T-helper 17 cell (primary cell): ENCODE measurements at regions not wholly inside any gene's neighbourhood (a gene's known extent, or its start where the extent isn't known, plus 50 kb on each side); places are given as distances from the start of the nearest gene placed in this dataset.

Source experiments
- ATAC-seq: fragments of 150-1000 bp; cut with Tn5 transposase; 2 replicates; pipeline ENCODE4 v1.10.0; 2021; ENCODE audit warnings: mild to moderate bottlenecking, moderate library complexity
- DNase-seq, 3 donors: peaks; one replicate each; pipeline versions ENCODE4 v3.0.0 to v3.0.0-alpha.2; 2020 to 2021
- H3K9me3 ChIP-seq: one replicate; pipeline ENCODE4 v1.7.0; 2013; ENCODE audit warnings: low read length, mild to moderate bottlenecking; ENCODE audit not compliant: control insufficient read depth, poor library complexity, severe bottlenecking
- H3K27ac Mint-ChIP-seq: one replicate; pipeline ENCODE4 v1.8.0; 2022; ENCODE audit warnings: mild to moderate bottlenecking, moderate library complexity, mixed read lengths
- H3K27me3 Mint-ChIP-seq: one replicate; pipeline ENCODE4 v1.8.0; 2022; ENCODE audit warnings: mixed read lengths
- H3K36me3 Mint-ChIP-seq: one replicate; pipeline ENCODE4 v1.8.0; 2022; ENCODE audit warnings: low read depth, mixed read lengths
- H3K4me1 Mint-ChIP-seq: one replicate; pipeline ENCODE4 v1.8.0; 2022; ENCODE audit warnings: mild to moderate bottlenecking, mixed read lengths
- H3K4me3 Mint-ChIP-seq: one replicate; pipeline ENCODE4 v1.8.0; 2022; ENCODE audit warnings: mild to moderate bottlenecking, moderate library complexity, mixed read lengths

GRCh38 chr9:108476574-108476973 is 379.2 kb downstream of the ACTL7B start:
- Mint-ChIP-seq H3K27ac (no peak overlapping the region), H3K27me3 (no peaks in the 10 kb centered on the region), H3K36me3 (no peaks in the 10 kb centered on the region), H3K4me1 (no peaks in the 10 kb centered on the region), H3K4me3 (no peak overlapping the region)
- no peaks in the 10 kb centered on the region for H3K9me3 ChIP-seq
- DNase-seq (no peak), ATAC-seq (no peak)

- Mint-ChIP-seq H3K27me3 (no peaks in the 10 kb centered on the region), H3K36me3 (no peaks in the 10 kb centered on the region), H3K4me3 (no peak overlapping the region), H3K27ac (no peak overlapping the region), H3K4me1 (no peaks in the 10 kb centered on the region)
- ATAC-seq: no peak
- no peaks in the 10 kb centered on the region for H3K9me3 ChIP-seq
- no peak for DNase-seq
These were observed 380.0 kb downstream of the ACTL7B start for GRCh38 chr9:108475813-108476212.

GRCh38 chr9:108474356-108474755 is 381.4 kb downstream of the ACTL7B start:
- no peaks in the 10 kb centered on the region for H3K4me1 Mint-ChIP-seq
- H3K36me3 Mint-ChIP-seq: no peaks in the 10 kb centered on the region
- H3K27me3 Mint-ChIP-seq: no peaks in the 10 kb centered on the region
- ATAC-seq (no peak), DNase-seq (no peak)
- H3K27ac Mint-ChIP-seq: no peak overlapping the region
- no peak overlapping the region for H3K4me3 Mint-ChIP-seq
- no peaks in the 10 kb centered on the region for H3K9me3 ChIP-seq

GRCh38 chr9:108473209-108474112 is 382.3 kb downstream of the ACTL7B start:
- H3K27me3 Mint-ChIP-seq: no peaks in the 10 kb centered on the region

GRCh38 chr9:108469654-108470053 is 386.1 kb downstream of the ACTL7B start:
- DNase-seq: no peak
- Mint-ChIP-seq H3K36me3 (no peaks in the 10 kb centered on the region), H3K27ac (no peak overlapping the region), H3K27me3 (no peaks in the 10 kb centered on the region), H3K4me1 (no peaks in the 10 kb centered on the region), H3K4me3 (no peak overlapping the region)
- no peaks in the 10 kb centered on the region for H3K9me3 ChIP-seq
- no peak for ATAC-seq

More at GRCh38 chr9:108473209-108474112, 382.3 kb downstream of the ACTL7B start:
- Mint-ChIP-seq H3K27ac (no peak overlapping the region), H3K4me1 (no peaks in the 10 kb centered on the region), H3K4me3 (no peak overlapping the region), H3K36me3 (no peaks in the 10 kb centered on the region)
- H3K9me3 ChIP-seq: no peaks in the 10 kb centered on the region
- ATAC-seq: no peak
- DNase-seq: no peak

- no peaks in the 10 kb centered on the region for H3K4me1 Mint-ChIP-seq
- no peaks in the 10 kb centered on the region for H3K27me3 Mint-ChIP-seq
- H3K36me3 Mint-ChIP-seq: no peaks in the 10 kb centered on the region
- ATAC-seq (no peak), DNase-seq (no peak)
- no peak overlapping the region for H3K4me3 Mint-ChIP-seq
- no peaks in the 10 kb centered on the region for H3K9me3 ChIP-seq
- no peak overlapping the region for H3K27ac Mint-ChIP-seq
These were observed 387.4 kb downstream of the ACTL7B start for GRCh38 chr9:108468364-108468763.

GRCh38 chr9:108467653-108468324 is 388.0 kb downstream of the ACTL7B start:
- H3K9me3 ChIP-seq: no peaks in the 10 kb centered on the region
- no peak for DNase-seq
- Mint-ChIP-seq H3K27me3 (no peaks in the 10 kb centered on the region), H3K4me3 (no peak overlapping the region), H3K4me1 (no peaks in the 10 kb centered on the region), H3K27ac (no peak overlapping the region), H3K36me3 (no peaks in the 10 kb centered on the region)
- no peak for ATAC-seq

GRCh38 chr9:108467161-108467560 is 388.6 kb downstream of the ACTL7B start:
- H3K4me1 Mint-ChIP-seq: no peaks in the 10 kb centered on the region
- DNase-seq: no peak
- H3K27ac Mint-ChIP-seq: no peak overlapping the region
- no peaks in the 10 kb centered on the region for H3K27me3 Mint-ChIP-seq
- no peak overlapping the region for H3K4me3 Mint-ChIP-seq
- no peaks in the 10 kb centered on the region for H3K36me3 Mint-ChIP-seq
- H3K9me3 ChIP-seq: no peaks in the 10 kb centered on the region
- no peak for ATAC-seq

GRCh38 chr9:108466304-108466703 is 389.5 kb downstream of the ACTL7B start:
- Mint-ChIP-seq H3K36me3 (no peaks in the 10 kb centered on the region), H3K27me3 (no peaks in the 10 kb centered on the region), H3K4me3 (no peak overlapping the region), H3K4me1 (no peaks in the 10 kb centered on the region), H3K27ac (no peak overlapping the region)
- ATAC-seq: no peak
- H3K9me3 ChIP-seq: no peaks in the 10 kb centered on the region
- DNase-seq: no peak

GRCh38 chr9:108463932-108464606 is 391.7 kb downstream of the ACTL7B start:
- H3K27ac Mint-ChIP-seq: no peak overlapping the region
- no peak overlapping the region for H3K4me3 Mint-ChIP-seq
- no peak for ATAC-seq
- H3K4me1 Mint-ChIP-seq: no peaks in the 10 kb centered on the region
- no peak for DNase-seq
- no peaks in the 10 kb centered on the region for H3K36me3 Mint-ChIP-seq
- H3K27me3 Mint-ChIP-seq: no peaks in the 10 kb centered on the region
- H3K9me3 ChIP-seq: no peaks in the 10 kb centered on the region

GRCh38 chr9:108456903-108457302 is 398.9 kb downstream of the ACTL7B start:
- Mint-ChIP-seq H3K36me3 (no peaks in the 10 kb centered on the region), H3K4me3 (no peak overlapping the region), H3K27me3 (no peaks in the 10 kb centered on the region), H3K27ac (no peak overlapping the region), H3K4me1 (no peaks in the 10 kb centered on the region)
- DNase-seq (no peak), ATAC-seq (no peak)
- no peaks in the 10 kb centered on the region for H3K9me3 ChIP-seq

- H3K9me3 ChIP-seq: no peaks in the 10 kb centered on the region
- no peak for ATAC-seq
- Mint-ChIP-seq H3K36me3 (no peaks in the 10 kb centered on the region), H3K27ac (no peak overlapping the region), H3K4me3 (no peak overlapping the region), H3K4me1 (no peaks in the 10 kb centered on the region), H3K27me3 (no peaks in the 10 kb centered on the region)
- DNase-seq: no peak
These were observed 410.2 kb downstream of the ACTL7B start for GRCh38 chr9:108445431-108446071.
